ENCODE measurements at regions not wholly inside any gene's neighbourhood (a gene's known extent, or its start where the extent isn't known, plus 50 kb on each side); places are given as distances from the start of the nearest gene placed in this dataset.
"Not testable (repeated sequence)": the region's sequence is repeated elsewhere in the genome, so short reads cannot be mapped to it uniquely, and the experiment has no call there.

DNA sequence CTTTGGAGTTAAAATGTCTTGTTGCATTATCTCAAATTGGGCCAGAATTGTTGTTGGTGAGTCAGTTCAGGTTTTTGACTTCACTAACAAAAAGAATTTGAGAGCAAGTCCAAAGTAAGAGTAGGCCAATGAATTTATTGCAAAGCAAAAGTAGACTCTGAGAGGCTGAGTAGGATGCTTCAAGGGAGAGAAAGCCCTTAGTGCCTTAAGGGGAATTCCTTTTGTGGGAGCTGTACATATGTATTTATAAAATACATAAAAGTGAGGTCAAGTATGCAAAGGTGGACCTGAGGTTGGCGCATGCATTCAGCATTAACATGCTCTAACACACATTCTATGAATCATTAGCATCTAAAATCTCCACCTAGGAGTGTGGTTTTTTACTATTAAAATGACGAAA is 565.4 kb downstream of the GRXCR1 start:
- DNase-seq, result no peak

DNA sequence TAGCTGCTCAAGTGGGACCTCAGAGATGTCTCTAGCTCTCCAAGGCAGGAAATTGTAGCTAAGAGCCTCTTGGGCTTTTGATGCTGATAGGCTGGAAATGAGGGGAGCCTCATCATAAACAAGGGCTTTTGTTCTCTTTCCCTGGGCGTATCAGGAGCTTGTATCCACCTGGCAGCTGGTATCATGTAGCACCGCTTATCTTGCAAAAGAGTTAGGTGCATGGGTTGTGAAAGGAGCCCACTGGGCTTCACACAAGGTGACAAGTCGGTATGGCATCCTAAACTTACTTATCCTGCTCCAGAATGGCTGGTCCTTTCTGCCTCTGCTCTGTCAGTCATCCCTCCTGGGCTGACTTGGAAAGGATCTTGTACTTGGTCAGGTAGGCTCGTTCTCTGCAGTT is 565.8 kb downstream of the GRXCR1 start:
- no peak for DNase-seq

DNA sequence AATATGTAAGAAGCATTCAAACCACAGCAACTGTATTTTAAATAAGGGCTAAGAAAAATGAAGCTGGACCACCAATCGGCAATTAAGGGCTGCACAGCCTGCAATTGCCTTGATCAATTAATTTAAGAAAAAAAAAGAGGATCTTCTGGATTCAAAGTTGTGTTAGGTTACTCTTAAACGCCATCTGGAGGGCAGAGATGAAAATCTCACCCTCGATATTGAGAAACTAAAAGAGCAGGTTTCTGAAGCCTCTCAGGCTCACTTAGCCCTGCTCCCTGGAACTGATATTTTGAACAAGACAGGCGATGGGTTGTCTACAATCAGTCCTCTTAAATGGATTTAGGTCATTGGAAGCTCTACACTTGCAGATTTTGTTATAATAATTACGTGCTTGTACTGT is 579.4 kb downstream of the GRXCR1 start:
- no peak for DNase-seq

DNA sequence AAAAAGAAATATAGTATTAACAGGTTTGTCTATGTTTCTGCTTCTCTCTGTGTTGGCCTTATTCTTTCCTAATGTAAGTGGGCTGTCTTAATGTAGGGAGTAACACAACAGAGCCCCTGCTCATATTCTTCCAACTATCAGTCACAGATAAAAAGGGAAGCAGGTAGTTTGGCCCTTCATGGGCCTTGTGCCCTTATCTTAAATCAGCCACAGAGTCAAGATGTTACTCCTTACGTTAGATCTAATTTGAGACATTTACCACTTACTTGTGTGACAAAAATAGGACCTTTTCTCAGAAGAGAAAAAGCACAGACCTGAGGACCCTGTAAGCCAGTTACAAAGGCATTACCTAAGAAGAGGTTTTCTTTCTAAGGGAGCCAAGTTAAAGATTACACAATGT is 589.0 kb downstream of the GRXCR1 start:
- no peak for DNase-seq

GRCh38 chr4:43485196-43485595 is 592.7 kb downstream of the GRXCR1 start:
- no peak for DNase-seq

- DNase-seq, result no peak
Measured at GRCh38 chr4:43496188-43496587, 603.7 kb downstream of the GRXCR1 start.

DNA sequence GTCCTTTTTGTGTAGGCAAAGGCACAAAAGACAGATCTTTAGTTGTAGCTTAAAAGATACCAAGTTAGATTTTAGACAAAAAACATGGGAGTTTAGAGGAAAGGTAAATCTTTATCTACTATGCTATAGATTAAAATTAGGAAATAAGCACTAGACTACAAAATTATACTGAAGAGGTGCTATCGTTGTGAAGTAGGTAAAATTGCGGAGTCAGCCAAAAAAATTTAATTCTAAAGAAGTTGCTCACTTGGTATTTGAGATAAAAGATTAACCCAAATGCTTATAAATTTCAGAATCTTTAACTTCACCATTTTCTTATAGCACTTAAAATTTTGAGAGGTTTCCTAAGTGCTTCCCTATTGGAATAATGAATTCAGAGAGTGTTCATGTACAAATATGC is 604.1 kb downstream of the GRXCR1 start:
- DNase-seq, result no peak

DNA sequence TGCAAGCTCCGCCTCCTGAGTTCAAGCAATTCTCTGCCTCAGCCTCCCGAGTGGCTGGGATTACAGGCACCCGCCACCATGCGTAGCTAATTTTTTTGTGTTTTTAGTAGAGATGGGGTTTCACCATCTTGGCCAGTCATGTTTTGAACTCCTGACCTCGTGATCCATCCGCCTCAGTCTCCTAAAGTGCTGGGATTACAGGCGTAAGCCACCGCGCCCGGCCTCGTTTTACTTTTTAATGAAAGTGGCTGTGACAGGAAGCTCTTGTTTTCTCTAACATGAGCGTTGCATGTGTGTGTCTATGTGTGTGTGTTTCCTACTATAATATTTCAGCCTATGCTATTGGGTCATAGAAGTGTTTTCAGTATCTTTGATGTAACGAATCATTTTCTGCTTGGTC is 613.3 kb downstream of the GRXCR1 start:
- DNase-seq, result not testable (repeated sequence)

DNA sequence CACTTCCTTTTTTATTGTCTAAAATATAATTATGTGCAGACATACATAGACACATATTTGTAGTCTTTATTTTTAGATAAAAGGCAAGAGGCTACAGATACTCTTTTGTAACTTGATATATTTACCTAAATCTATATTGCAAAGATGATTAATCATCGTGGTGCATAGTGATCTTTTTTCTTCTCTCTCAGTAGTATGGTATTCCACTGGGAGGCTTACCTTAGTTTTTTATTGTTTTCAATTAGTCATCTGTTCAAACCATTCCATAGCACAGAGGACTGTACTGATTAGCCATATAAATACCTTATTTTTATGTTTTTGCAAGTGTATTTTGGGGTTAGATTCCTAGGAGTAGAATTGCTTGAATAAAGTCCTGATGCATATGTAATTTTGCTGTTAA is 619.7 kb downstream of the GRXCR1 start:
- DNase-seq, result no peak

DNA sequence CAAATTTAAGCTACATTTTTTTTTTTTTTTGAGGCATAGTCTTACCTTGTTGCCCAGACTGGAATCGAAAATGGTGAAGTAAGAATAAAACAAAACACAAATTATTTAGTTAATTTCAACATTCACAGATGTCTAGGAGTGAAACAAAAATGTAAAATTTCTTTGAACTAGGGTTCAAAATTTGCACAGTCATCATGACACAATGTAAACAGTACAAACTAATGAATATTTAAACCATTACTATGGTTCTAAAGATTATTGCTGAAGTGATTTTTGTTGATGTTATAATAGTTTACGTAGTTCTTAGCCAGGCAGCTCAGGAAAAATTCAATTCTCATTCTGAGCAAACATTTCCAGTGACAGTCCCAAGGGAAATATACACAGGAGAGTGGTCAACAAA is 633.1 kb downstream of the GRXCR1 start:
- DNase-seq, result no peak

GRCh38 chr4:43547561-43547960 is 655.0 kb downstream of the GRXCR1 start:
- no peak for DNase-seq

- no peak for DNase-seq
Measured at GRCh38 chr4:43550981-43551627, 658.6 kb downstream of the GRXCR1 start.

DNA sequence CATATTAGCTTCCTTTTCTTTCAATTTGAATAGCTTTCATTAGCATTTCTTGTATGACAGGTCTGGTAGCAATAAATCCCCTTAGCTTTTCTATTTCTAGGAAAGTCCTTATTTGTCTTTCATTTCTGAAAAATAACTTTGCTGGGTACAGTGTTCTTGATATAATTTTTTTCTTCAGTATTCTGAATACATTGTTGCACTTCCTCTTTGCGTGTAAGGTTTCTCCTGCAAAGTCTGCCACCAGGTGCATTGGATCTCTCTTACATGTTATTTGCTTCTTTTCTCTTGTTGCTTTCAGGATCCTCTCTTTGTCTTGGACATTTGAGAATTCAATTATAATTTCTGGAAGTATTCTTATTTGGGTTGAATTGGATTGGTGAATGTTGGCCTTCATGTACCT is 663.7 kb downstream of the GRXCR1 start:
- no peak for DNase-seq

DNA sequence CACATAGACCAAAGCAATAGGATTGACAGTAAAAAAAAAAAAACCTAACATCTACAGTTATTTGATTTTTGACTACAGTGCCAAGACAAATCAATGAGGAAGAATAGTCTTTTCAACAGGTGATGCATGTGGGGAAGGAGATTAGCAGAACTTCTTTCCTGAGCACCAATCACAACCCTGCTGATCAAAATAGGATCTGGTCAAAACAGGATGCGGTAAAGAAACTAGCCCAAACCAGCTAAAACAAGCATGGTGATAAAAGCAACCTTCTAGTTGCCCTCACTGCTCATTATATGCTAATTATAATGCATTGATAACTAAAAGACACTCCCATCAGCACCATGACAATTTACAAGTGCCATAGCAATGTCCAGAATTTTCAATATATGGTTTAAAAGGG is 667.5 kb downstream of the GRXCR1 start:
- DNase-seq, result no peak

DNA sequence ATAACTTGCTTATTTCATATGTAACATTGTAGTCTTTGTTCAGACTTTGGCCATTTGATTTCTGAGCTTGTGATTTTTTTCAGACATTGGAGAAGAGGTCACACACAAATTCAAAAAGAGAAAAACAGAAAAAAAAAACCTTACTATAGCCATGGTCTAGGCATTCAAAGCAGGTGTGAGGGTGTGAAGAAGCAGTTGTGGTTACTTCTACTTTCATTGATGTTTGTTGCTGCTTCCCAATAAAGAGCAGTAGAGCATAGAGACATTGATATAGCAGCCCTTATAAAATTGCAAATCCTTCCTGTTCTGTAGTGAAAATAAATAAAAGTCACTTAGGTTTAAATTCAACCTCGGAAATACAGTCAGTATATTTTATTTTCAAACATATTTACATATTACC is 671.6 kb downstream of the GRXCR1 start:
- DNase-seq, result no peak

- DNase-seq, result no peak
Measured at GRCh38 chr4:43564591-43564990, 672.1 kb downstream of the GRXCR1 start.

DNA sequence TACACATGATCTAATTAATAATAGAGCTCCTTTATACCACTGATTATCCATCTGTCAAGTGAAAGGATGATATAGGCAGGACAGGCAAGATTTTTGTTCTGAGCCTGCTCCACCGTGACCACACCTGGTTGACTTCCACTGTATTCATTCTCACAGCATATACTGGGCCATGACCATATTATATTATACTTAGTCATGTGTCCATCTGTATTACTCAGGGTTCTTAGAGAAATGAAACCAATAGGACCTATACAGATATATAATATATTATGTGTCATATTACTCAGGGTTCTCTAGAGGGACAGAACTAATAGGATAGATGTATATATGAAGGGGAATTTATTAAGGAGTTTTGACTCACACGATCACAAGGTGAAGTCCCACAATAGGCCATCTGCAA is 675.1 kb downstream of the GRXCR1 start:
- DNase-seq, result no peak

- DNase-seq, result no peak
Measured at GRCh38 chr4:43586813-43587212, 694.3 kb downstream of the GRXCR1 start.

DNA sequence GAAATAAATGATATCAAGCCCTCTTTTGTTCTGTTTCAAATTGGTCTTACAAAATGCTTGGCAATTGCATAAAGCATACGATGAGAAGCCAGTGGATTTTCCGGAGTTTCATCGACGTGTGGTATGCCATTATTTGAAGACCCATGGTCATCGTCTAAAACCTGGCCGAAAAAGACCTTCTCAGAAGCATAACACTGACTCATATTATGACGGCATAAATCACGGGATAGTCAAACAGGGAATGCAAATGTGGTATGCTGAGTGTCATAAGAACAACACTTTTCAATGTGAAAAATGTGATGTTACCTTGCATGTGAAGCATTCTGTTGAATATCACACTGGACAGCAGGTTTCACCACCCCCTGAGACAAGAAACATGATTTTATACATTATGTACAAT is 695.2 kb downstream of the GRXCR1 start:
- no peak for DNase-seq

DNA sequence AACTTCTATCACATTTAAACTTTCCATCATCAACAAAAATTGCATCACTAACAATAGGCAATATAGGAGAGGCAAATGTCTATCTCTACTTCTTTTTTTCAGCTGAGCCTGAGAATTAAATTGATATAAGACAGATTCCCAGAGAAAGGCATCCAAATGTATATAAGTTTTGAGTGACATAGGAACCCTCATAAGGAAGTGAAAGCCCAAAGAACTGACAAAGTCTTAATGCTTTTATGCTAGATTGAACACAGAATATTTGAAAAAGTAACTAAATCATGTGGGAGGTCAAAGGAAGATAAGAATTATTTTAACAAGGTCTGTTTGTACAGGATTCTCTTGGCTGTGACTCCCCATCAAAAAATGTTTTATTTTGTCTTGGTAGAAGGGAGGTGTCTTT is 714.9 kb downstream of the GRXCR1 start:
- DNase-seq, result no peak

DNA sequence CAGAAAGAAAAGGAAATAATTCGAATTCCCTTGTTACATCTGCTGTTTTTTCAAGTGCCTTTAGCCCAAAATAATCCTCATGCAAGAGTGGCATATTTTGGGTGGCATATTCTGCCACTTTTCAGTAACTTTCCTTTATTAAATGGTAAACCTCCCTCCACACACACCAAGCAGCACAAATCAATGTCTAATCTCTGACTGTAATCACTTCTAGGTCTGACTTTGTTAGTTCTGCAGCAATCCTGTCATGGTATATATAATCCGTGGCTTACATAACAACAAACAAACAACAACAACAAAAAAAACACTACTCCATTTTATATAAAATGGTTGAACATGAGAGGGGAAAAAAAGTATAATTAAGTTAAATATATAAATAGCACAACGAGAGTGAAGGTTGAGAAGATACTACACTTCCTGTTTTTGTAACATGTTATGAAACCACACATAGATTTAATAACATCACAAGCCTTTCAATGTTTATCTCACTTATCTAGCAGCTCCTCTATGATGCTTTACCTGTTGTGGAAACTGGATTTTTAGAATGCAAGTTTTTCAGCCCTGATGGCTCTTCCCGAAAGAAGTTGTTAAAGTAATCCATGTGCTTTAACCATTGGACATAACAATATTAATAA is 715.4 kb downstream of the GRXCR1 start:
- no peak for DNase-seq

GRCh38 chr4:43619219-43619618 is 726.7 kb downstream of the GRXCR1 start:
- DNase-seq, result no peak

- not testable (repeated sequence) for DNase-seq
Measured at GRCh38 chr4:43637893-43638292, 745.4 kb downstream of the GRXCR1 start.

DNA sequence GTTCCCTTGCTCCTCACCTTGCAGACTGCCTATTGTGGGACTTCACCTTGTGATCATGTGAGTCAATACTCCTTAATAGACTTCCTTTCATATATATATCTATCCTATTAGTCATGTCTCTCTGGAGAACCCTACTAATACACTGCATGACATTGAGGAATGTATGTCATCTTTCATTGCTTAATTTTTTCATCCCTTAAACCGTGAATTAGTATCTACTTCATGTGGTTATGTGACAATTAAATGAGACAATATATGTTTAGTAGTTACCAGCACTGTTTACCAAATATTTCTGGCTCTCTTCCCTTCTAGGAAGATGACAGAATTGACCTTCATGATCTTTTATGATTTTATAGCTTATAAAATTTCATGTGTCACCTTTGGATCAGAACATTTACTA is 759.5 kb downstream of the GRXCR1 start:
- DNase-seq, result no peak

- not testable (repeated sequence) for DNase-seq
Measured at GRCh38 chr4:43659547-43659946, 767.0 kb downstream of the GRXCR1 start.
